HFF-Myc (cell line): ENCODE measurements at regions not wholly inside any gene's neighbourhood (a gene's known extent, or its start where the extent isn't known, plus 50 kb on each side); places are given as distances from the start of the nearest gene placed in this dataset.

Experiments
- DNase-seq: peaks from one replicate; pipeline ENCODE4 v3.0.0-alpha.2; 2011; ENCODE audit warnings: low read depth; ENCODE audit errors: extremely low read depth
- H3K4me3 ChIP-seq: replicated peaks from 2 replicates; pipeline ENCODE4 v1.5.1; 2011; ENCODE audit warnings: low read depth, mild to moderate bottlenecking, control low read depth, low read length
- TF ChIP-seq, protein P1 (sequence below): IDR thresholded peaks from 2 replicates; pipeline ENCODE4 v1.5.1; 2012; ENCODE audit warnings: mild to moderate bottlenecking, low read depth, low read length, control low read depth; ENCODE audit errors: missing control alignments

- no peak overlapping the region for H3K4me3 ChIP-seq
- TF ChIP-seq, protein P1, sequence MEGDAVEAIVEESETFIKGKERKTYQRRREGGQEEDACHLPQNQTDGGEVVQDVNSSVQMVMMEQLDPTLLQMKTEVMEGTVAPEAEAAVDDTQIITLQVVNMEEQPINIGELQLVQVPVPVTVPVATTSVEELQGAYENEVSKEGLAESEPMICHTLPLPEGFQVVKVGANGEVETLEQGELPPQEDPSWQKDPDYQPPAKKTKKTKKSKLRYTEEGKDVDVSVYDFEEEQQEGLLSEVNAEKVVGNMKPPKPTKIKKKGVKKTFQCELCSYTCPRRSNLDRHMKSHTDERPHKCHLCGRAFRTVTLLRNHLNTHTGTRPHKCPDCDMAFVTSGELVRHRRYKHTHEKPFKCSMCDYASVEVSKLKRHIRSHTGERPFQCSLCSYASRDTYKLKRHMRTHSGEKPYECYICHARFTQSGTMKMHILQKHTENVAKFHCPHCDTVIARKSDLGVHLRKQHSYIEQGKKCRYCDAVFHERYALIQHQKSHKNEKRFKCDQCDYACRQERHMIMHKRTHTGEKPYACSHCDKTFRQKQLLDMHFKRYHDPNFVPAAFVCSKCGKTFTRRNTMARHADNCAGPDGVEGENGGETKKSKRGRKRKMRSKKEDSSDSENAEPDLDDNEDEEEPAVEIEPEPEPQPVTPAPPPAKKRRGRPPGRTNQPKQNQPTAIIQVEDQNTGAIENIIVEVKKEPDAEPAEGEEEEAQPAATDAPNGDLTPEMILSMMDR = no peak
- DNase-seq = no peak
Observed at GRCh38 chr18:75836516-75836915, 409.0 kb upstream of the SMIM21 start.

GRCh38 chr18:75831960-75832359 lies 404.5 kb upstream of the SMIM21 start:
- TF ChIP-seq, protein P1 = no peak
- no peak overlapping the region for H3K4me3 ChIP-seq
- DNase-seq = no peak

- no peak overlapping the region for H3K4me3 ChIP-seq
- TF ChIP-seq, protein P1 = no peak
Observed at GRCh38 chr18:75830828-75831227, 403.3 kb upstream of the SMIM21 start.

DNA sequence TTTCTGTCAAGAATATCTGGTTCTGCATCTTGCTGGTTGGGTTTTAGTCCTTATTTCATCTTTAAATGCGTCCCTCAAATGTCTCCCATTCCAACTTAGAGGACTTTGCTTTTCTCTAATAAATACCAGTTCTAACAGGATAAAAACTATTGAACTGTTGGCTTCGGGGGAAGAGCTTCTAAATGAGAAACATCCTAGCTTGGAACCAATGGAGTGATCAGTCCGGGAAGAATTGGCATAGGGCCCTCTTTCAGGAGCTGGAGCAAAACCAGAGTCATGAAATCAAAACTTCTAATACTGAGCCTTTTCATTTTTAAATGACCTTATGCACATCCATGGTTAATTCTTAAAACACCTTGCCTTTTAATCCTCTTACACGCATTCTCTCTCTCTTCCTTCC lies 401.6 kb upstream of the SMIM21 start:
- TF ChIP-seq, protein P1 = no peak
- DNase-seq = no peak
- no peak overlapping the region for H3K4me3 ChIP-seq

More at GRCh38 chr18:75830828-75831227, 403.3 kb upstream of the SMIM21 start:
- DNase-seq = no peak

DNA sequence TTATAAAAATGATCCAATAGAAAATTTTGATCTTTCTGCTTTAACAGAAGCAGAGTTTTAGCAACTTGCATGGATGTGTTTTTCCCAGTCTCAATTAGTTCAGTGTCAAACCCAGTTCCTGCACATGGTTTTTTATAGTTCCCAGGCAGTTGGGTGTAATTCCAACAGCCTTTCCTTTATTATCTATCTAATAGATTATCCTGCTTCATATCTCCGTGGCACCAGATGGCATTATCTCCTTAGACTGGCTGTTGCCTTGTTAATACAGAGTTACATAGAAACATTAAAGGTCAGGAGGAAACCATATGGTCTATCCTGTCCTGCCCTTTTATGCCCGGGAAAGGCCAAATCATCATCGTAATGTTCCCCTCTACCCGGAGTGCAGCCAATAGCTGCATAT lies 400.9 kb upstream of the SMIM21 start:
- H3K4me3 ChIP-seq = no peak overlapping the region
- DNase-seq = no peak
- TF ChIP-seq, protein P1 = no peak

DNA sequence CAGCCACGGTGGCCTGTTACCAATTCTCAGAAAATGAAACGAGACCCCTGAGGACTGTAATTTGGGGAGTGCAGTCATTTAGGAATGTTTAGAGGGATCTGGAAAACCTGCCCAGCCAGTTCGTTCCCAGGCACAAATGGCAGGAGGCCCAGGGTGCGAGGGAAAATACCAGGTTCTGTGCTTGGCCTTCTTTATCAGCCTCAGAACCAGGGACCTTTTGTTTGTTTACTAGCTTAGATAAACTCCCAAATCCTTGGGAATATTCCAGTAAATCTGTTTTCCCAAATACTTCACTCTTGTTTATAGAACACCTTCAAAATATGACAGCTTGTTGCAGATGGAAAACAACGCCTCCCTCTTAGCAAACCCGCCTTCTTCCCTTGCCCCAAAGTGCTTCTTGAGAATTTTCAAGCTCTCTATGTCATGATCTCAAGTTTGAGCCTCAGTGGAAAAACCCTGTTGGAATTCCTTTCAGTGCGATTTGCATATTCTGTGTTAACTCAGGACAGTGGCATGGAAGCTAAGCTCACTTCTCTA lies 400.3 kb upstream of the SMIM21 start:
- TF ChIP-seq, protein P1 = no peak
- no peak for DNase-seq
- no peak overlapping the region for H3K4me3 ChIP-seq

GRCh38 chr18:75824661-75825060 lies 397.2 kb upstream of the SMIM21 start:
- no peak for DNase-seq
- TF ChIP-seq, protein P1 = no peak

More at GRCh38 chr18:75824661-75825060, 397.2 kb upstream of the SMIM21 start:
- no peak overlapping the region for H3K4me3 ChIP-seq
